IMR-90 (cell line): ENCODE measurements at regions not wholly inside any gene's neighbourhood (a gene's known extent, or its start where the extent isn't known, plus 50 kb on each side); places are given as distances from the start of the nearest gene placed in this dataset.

ENCODE experiments used
- ATAC-seq: fragments of 200-7000 bp; cut with Tn5 transposase; 2 replicates; pipeline ENCODE4 v1.9.1; 2020; ENCODE audit warnings: low read depth, mild to moderate bottlenecking, moderate library complexity
- BruUV-seq: library from RNA; stranded (reverse); fragments of 400-500 nt; replicated peaks from 2 replicates; lab custom pipeline; 2021; lab: Mats Ljungman, UMichigan
- CTCF ChIA-PET: fragments of 300-600 bp; formaldehyde crosslinking; extraction: SDS; loops from one replicate; lab custom pipeline; 2021; ENCODE audit warnings: antibody characterized with exemption; lab: Yijun Ruan, JAX
- POLR2A ChIA-PET: fragments of 300-600 bp; sonication (Branson Sonifier 250); formaldehyde crosslinking; loops from one replicate; lab custom pipeline; 2022; ENCODE audit warnings: antibody characterized with exemption; ENCODE audit not compliant: unreplicated experiment; lab: Charles Lee
- DNase-seq: peaks from one replicate; pipeline ENCODE4 v3.0.0; 2013
- H2AFZ ChIP-seq: replicated peaks from 2 replicates; pipeline ENCODE3; 2013; ENCODE audit warnings: low read length, mild to moderate bottlenecking; ENCODE audit not compliant: poor library complexity
- H2AK5ac ChIP-seq: 2 replicates; pipeline ENCODE4 v1.6.1; 2013; ENCODE audit warnings: low read depth, low read length, inconsistent platforms
- H2AK9ac ChIP-seq: replicated peaks from 2 replicates; pipeline ENCODE3; 2013; ENCODE audit warnings: mild to moderate bottlenecking, low read depth, low read length, moderate library complexity; ENCODE audit not compliant: poor library complexity
- H2BK120ac ChIP-seq: 2 replicates; pipeline ENCODE4 v1.6.1; 2013; ENCODE audit warnings: low read depth, low read length, inconsistent platforms
- H2BK15ac ChIP-seq: 3 replicates; pipeline ENCODE4 v1.6.1; 2013; ENCODE audit warnings: low read depth, low read length, inconsistent platforms
- H2BK20ac ChIP-seq: 2 replicates; pipeline ENCODE4 v1.6.1; 2013; ENCODE audit warnings: low read depth, mild to moderate bottlenecking, inconsistent platforms, low read length, moderate library complexity
- H2BK5ac ChIP-seq: 2 replicates; pipeline ENCODE4 v1.6.1; 2013; ENCODE audit warnings: mild to moderate bottlenecking, low read depth, low read length, inconsistent platforms; ENCODE audit not compliant: poor library complexity, severe bottlenecking
- H3K14ac ChIP-seq: replicated peaks from 2 replicates; pipeline ENCODE4 v1.6.1; 2013; ENCODE audit warnings: low read depth, low read length, inconsistent platforms
- H3K18ac ChIP-seq: 2 replicates; pipeline ENCODE4 v1.6.1; 2013; ENCODE audit warnings: low read depth, low read length, control low read depth
- H3K23ac ChIP-seq: 2 replicates; pipeline ENCODE4 v1.6.1; 2013; ENCODE audit warnings: low read depth, low read length, inconsistent platforms
- H3K27ac ChIP-seq: 2 replicates; pipeline ENCODE4 v1.5.1; 2013; ENCODE audit warnings: mild to moderate bottlenecking, control low read depth, low read length; ENCODE audit not compliant: insufficient read depth
- H3K27me3 ChIP-seq: 2 replicates; pipeline ENCODE4 v1.6.1; 2013; ENCODE audit warnings: low read length; ENCODE audit not compliant: control insufficient read depth, insufficient read depth
- H3K36me3 ChIP-seq: 2 replicates; pipeline ENCODE4 v1.6.1; 2013; ENCODE audit warnings: low read length, mixed read lengths; ENCODE audit not compliant: control insufficient read depth, insufficient read depth
- H3K4ac ChIP-seq: 2 replicates; pipeline ENCODE4 v1.6.1; 2013; ENCODE audit warnings: low read depth, low read length, inconsistent platforms
- H3K4me1 ChIP-seq: 2 replicates; pipeline ENCODE4 v1.6.1; 2013; ENCODE audit warnings: low read length, mixed read lengths; ENCODE audit not compliant: control insufficient read depth, insufficient read depth
- H3K4me2 ChIP-seq: 2 replicates; pipeline ENCODE4 v1.6.1; 2013; ENCODE audit warnings: low read depth, mild to moderate bottlenecking, control low read depth, low read length, moderate library complexity
- H3K4me3 ChIP-seq: 2 replicates; pipeline ENCODE4 v1.5.1; 2013; ENCODE audit warnings: low read depth, mild to moderate bottlenecking, control low read depth, low read length, moderate library complexity; ENCODE audit not compliant: insufficient read depth
- H3K56ac ChIP-seq: 2 replicates; pipeline ENCODE4 v1.6.1; 2013; ENCODE audit warnings: low read length, inconsistent platforms; ENCODE audit not compliant: insufficient read depth; ENCODE audit errors: extremely low read depth
- H3K79me1 ChIP-seq, 2 experiments: 2 replicates each; pipeline ENCODE4 v1.6.1; 2013; ENCODE audit warnings: low read length in 2 of 2, inconsistent platforms in 1 of 2, low read depth in 1 of 2
- H3K9ac ChIP-seq: 2 replicates; pipeline ENCODE4 v1.6.1; 2013; ENCODE audit warnings: low read depth, low read length, control low read depth
- H3K9me1 ChIP-seq: 2 replicates; pipeline ENCODE4 v1.6.1; 2013; ENCODE audit warnings: low read length, inconsistent platforms; ENCODE audit not compliant: insufficient read depth
- H3K9me3 ChIP-seq: 2 replicates; pipeline ENCODE4 v1.6.1; 2013; ENCODE audit warnings: low read length; ENCODE audit not compliant: control insufficient read depth, insufficient read depth
- H4K20me1 ChIP-seq: 2 replicates; pipeline ENCODE4 v1.6.1; 2013; ENCODE audit warnings: low read length, inconsistent platforms; ENCODE audit not compliant: insufficient read depth
- H4K5ac ChIP-seq: 2 replicates; pipeline ENCODE4 v1.6.1; 2013; ENCODE audit warnings: mild to moderate bottlenecking, low read depth, low read length, control low read depth
- H4K8ac ChIP-seq, 2 experiments: 2 replicates each; pipeline ENCODE4 v1.6.1; 2013; ENCODE audit warnings: low read depth in 2 of 2, low read length in 2 of 2, control low read depth in 1 of 2, inconsistent platforms in 1 of 2
- H4K91ac ChIP-seq: 2 replicates; pipeline ENCODE4 v1.6.1; 2013; ENCODE audit warnings: low read depth, low read length, inconsistent platforms; ENCODE audit not compliant: insufficient read depth
- BHLHE40 ChIP-seq: fragments of 150-350 bp; IDR thresholded peaks from 2 replicates; pipeline ENCODE4 v1.6.1; 2016; ENCODE audit warnings: mild to moderate bottlenecking, low read depth, low read length
- CEBPB ChIP-seq: IDR thresholded peaks from 2 replicates; pipeline ENCODE4 v1.6.1; 2012; ENCODE audit warnings: low read depth, low read length, improper control_type of control experiment
- CHD1 ChIP-seq: IDR thresholded peaks from 2 replicates; pipeline ENCODE4 v1.6.1; 2012; ENCODE audit warnings: low read depth, low read length, improper control_type of control experiment
- FOS ChIP-seq: fragments of 150-350 bp; IDR thresholded peaks from 2 replicates; pipeline ENCODE4 v1.6.1; 2016; ENCODE audit warnings: low read depth, low read length
- MAZ ChIP-seq: IDR thresholded peaks from 2 replicates; pipeline ENCODE4 v1.6.1; 2012; ENCODE audit warnings: low read depth, mild to moderate bottlenecking, low read length, improper control_type of control experiment, moderate library complexity, borderline replicate concordance
- MXI1 ChIP-seq: IDR thresholded peaks from 2 replicates; pipeline ENCODE4 v1.6.1; 2012; ENCODE audit warnings: low read depth, mild to moderate bottlenecking, low read length, moderate library complexity, borderline replicate concordance
- POLR2A ChIP-seq: IDR thresholded peaks from 2 replicates; pipeline ENCODE4 v1.6.1; 2012; ENCODE audit warnings: mild to moderate bottlenecking, low read depth, low read length
- RAD21 ChIP-seq: IDR thresholded peaks from 2 replicates; pipeline ENCODE4 v1.6.1; 2012; ENCODE audit warnings: low read length, improper control_type of control experiment
- RCOR1 ChIP-seq: IDR thresholded peaks from 2 replicates; pipeline ENCODE4 v1.6.1; 2012; ENCODE audit warnings: mild to moderate bottlenecking, low read length, improper control_type of control experiment; ENCODE audit not compliant: insufficient replicate concordance
- SMC3 ChIP-seq: fragments of 150-350 bp; IDR thresholded peaks from 2 replicates; pipeline ENCODE4 v1.6.1; 2016; ENCODE audit warnings: low read depth, mild to moderate bottlenecking, antibody characterized with exemption, low read length, moderate library complexity
- WGBS, 2 experiments: methylation state at CpG; one replicate each; pipeline versions ENCODE4 v1.1.5 to v1.1.7; 2013; ENCODE audit warnings: missing lambda C conversion rate in 2 of 2; ENCODE audit not compliant: insufficient read length in 1 of 2; ENCODE audit errors: extremely low coverage in 2 of 2; 5-methylcytosine and 5-hydroxymethylcytosine counted together
- dilution Hi-C: fragments of 300-500 bp; cut with HindIII; formaldehyde crosslinking; loops from one replicate; pipeline ENCODE4 v1.14.3; 2018; ENCODE audit warnings: low sequenced_read_pairs; ENCODE audit not compliant: unreplicated experiment
- in situ Hi-C: fragments of 300-500 bp; cut with MboI; formaldehyde crosslinking; loops from 3 replicates; pipeline ENCODE4 v1.14.3; 2019; ENCODE audit warnings: low sequenced_read_pairs, inconsistent platforms, mixed read lengths
- intact Hi-C: fragments of 100-400 bp; cut with micrococcal nuclease; formaldehyde crosslinking; loops from 2 replicates; pipeline ENCODE4 v1.10.0; 2022
- TF ChIP-seq, protein P1 (sequence below): fragments of 150-350 bp; IDR thresholded peaks from 2 replicates; pipeline ENCODE4 v1.6.1; 2016; ENCODE audit warnings: low read depth, mild to moderate bottlenecking, low read length, moderate library complexity, borderline replicate concordance
- TF ChIP-seq, protein P2 (sequence below): fragments of 150-350 bp; IDR thresholded peaks from 2 replicates; pipeline ENCODE4 v1.6.1; 2017; ENCODE audit warnings: mild to moderate bottlenecking, antibody characterized with exemption, low read length, low read depth
- TF ChIP-seq, protein P3 (sequence below): conservative IDR thresholded peaks from 2 replicates; pipeline ENCODE4 v1.5.1; 2012; ENCODE audit warnings: mild to moderate bottlenecking, low read depth, low read length, improper control_type of control experiment

DNA sequence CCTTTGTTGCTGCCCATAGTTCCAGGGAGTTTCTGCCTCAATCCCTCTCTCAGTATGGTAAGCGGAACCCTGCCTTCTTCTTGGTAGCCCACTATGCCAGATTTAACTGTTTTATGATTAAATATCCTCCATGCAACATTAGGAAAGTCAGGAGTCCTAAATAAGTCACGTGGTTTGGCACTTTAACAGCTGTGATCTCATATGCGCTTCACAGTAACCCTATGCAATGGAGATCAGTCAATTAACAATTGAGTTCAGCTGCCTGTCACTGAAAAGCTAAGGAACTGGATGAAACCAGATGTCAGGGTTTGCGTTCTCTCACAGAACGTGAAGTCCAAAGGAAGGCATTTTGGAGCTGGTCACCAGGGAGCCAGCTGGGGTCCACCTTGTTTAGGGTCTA is 81.6 kb downstream of the PSMB1 start:
- Histone ChIP-seq H3K9me3 (peaks cover 6% of the 10 kb centered on the region), H4K91ac (no peak overlapping the region), H3K9ac (no peak overlapping the region), H2BK15ac (no peak overlapping the region), H3K18ac (no peak overlapping the region), H3K27ac (no peak overlapping the region), H3K36me3 (no peaks in the 10 kb centered on the region), H2BK5ac (no peak overlapping the region), H3K4me1 (no peaks in the 10 kb centered on the region), H3K4ac (no peak overlapping the region), H2BK20ac (no peak overlapping the region), H3K79me1 (no peaks in the 10 kb centered on the region), H3K4me2 (no peak overlapping the region), H4K5ac (no peak overlapping the region), H3K14ac (no peak overlapping the region), H4K20me1 (no peaks in the 10 kb centered on the region), H2AFZ (no peak overlapping the region), H3K4me3 (no peak overlapping the region), H3K23ac (no peak overlapping the region), H3K56ac (no peak overlapping the region), H4K8ac (no peak overlapping the region), H3K27me3 (peaks cover 13% of the 10 kb centered on the region; the same call in 1 of the 2 replicates), H2AK5ac (no peak overlapping the region), H3K9me1 (no peaks in the 10 kb centered on the region), H2AK9ac (no peak overlapping the region), H2BK120ac (no peak overlapping the region)
- dilution Hi-C loops, result no loop called here
- intact Hi-C loops, result no loop called here
- no peak for ATAC-seq
- WGBS, 2 experiments, result 82% methylated on average over 3 of the region's 5 CpGs; no CpG with 5 or more reads in 1 of the 2 experiments
- in situ Hi-C loops, result no loop called here
- no TSS peak for BruUV-seq
- DNase-seq, result no peak
- TF ChIP-seq MAZ (no peak), FOS (no peak), RAD21 (no peak), MXI1 (no peak), RCOR1 (no peak), SMC3 (no peak), CHD1 (no peak), POLR2A (no peak), BHLHE40 (no peak), CEBPB (no peak)
- TF ChIP-seq, protein P1, sequence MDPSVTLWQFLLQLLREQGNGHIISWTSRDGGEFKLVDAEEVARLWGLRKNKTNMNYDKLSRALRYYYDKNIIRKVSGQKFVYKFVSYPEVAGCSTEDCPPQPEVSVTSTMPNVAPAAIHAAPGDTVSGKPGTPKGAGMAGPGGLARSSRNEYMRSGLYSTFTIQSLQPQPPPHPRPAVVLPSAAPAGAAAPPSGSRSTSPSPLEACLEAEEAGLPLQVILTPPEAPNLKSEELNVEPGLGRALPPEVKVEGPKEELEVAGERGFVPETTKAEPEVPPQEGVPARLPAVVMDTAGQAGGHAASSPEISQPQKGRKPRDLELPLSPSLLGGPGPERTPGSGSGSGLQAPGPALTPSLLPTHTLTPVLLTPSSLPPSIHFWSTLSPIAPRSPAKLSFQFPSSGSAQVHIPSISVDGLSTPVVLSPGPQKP, result no peak
- TF ChIP-seq, protein P2, sequence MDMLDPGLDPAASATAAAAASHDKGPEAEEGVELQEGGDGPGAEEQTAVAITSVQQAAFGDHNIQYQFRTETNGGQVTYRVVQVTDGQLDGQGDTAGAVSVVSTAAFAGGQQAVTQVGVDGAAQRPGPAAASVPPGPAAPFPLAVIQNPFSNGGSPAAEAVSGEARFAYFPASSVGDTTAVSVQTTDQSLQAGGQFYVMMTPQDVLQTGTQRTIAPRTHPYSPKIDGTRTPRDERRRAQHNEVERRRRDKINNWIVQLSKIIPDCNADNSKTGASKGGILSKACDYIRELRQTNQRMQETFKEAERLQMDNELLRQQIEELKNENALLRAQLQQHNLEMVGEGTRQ, result no peak; the same call in 1 of the 2 replicates
- TF ChIP-seq, protein P3, sequence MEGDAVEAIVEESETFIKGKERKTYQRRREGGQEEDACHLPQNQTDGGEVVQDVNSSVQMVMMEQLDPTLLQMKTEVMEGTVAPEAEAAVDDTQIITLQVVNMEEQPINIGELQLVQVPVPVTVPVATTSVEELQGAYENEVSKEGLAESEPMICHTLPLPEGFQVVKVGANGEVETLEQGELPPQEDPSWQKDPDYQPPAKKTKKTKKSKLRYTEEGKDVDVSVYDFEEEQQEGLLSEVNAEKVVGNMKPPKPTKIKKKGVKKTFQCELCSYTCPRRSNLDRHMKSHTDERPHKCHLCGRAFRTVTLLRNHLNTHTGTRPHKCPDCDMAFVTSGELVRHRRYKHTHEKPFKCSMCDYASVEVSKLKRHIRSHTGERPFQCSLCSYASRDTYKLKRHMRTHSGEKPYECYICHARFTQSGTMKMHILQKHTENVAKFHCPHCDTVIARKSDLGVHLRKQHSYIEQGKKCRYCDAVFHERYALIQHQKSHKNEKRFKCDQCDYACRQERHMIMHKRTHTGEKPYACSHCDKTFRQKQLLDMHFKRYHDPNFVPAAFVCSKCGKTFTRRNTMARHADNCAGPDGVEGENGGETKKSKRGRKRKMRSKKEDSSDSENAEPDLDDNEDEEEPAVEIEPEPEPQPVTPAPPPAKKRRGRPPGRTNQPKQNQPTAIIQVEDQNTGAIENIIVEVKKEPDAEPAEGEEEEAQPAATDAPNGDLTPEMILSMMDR, result no peak
- ChIA-PET POLR2A (no interaction called here), CTCF (no interaction called here)
